Retinal pigment epithelial cell (primary cell): ENCODE measurements at regions not wholly inside any gene's neighbourhood (a gene's known extent, or its start where the extent isn't known, plus 50 kb on each side); places are given as distances from the start of the nearest gene placed in this dataset.
A peak's percentile ranks its signal among the peaks of the same experiment; 100 is the strongest.
"Not testable (repeated sequence)": the region's sequence is repeated elsewhere in the genome, so short reads cannot be mapped to it uniquely, and the experiment has no call there.

ENCODE experiments used
- DNase-seq: peaks from one replicate; pipeline ENCODE4 v3.0.0-alpha.2; 2010; ENCODE audit warnings: low read depth
- H3K4me3 ChIP-seq: 2 replicates; pipeline ENCODE4 v1.5.1; 2011; ENCODE audit warnings: mild to moderate bottlenecking, low read length, control low read depth, moderate library complexity
- CTCF ChIP-seq: conservative IDR thresholded peaks from 2 replicates; pipeline ENCODE4 v1.5.1; 2011; ENCODE audit warnings: low read depth, low read length, control low read depth, inconsistent platforms

DNA sequence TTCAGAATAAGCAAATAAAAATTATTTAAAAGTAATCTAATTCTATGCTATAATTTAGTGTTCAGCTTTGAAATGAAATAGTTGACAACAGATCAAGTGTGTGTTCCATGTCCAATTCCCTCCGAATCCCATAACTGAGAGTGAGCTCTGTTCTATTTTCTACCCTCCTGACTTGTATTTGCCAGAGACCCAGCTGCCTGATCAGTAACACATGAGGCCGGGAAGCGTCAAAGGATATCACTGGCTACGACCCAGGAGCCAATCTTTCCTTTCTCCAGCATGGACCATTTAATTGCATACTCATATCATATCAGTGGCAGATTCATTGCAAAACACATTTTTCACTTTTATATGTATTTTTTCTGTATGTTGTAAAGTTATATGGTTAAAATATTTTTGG lies 108.8 kb upstream of the TSPAN8 start:
- no peak for DNase-seq
- no peak overlapping the region for H3K4me3 ChIP-seq
- no peak for TF ChIP-seq CTCF

DNA sequence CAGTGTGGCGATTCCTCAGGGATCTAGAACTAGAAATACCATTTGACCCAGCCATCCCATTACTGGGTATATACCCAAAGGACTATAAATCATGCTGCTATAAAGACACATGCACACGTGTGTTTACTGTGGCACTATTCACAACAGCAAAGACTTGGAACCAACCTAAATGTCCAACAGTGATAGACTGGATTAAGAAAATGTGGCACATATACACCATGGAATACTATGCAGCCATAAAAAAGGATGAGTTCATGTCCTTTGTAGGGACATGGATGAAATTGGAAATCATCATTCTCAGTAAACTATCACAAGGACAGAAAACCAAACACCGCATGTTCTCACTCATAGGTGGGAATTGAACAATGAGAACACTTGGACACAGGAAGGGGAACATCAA lies 107.9 kb upstream of the TSPAN8 start:
- DNase-seq, H3K4me3 ChIP-seq: not testable (repeated sequence)

GRCh38 chr12:71262466-71262865 lies 104.7 kb upstream of the TSPAN8 start:
- H3K4me3 ChIP-seq, result no peak overlapping the region
- no peak for DNase-seq
- TF ChIP-seq CTCF, result no peak

DNA sequence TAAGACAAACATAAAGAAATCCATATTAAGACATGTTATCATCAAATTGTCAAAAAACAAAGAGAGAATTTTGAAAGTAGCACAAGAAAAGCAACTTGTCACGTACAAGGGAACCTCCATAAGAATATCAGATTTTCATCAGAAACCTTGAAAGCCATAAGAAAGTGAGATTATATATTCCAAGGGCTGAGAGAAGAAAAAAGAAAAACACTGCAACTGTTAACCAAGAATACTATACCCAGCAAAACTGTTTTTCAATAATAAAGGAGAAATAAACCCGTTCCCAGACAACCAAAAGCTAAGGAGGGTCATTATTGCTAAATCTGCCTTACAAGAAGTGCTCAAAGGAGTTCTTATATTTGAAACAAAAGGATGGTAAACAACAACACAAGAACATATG lies 94.7 kb upstream of the TSPAN8 start:
- no peak for DNase-seq
- no peak for TF ChIP-seq CTCF
- no peak overlapping the region for H3K4me3 ChIP-seq

DNA sequence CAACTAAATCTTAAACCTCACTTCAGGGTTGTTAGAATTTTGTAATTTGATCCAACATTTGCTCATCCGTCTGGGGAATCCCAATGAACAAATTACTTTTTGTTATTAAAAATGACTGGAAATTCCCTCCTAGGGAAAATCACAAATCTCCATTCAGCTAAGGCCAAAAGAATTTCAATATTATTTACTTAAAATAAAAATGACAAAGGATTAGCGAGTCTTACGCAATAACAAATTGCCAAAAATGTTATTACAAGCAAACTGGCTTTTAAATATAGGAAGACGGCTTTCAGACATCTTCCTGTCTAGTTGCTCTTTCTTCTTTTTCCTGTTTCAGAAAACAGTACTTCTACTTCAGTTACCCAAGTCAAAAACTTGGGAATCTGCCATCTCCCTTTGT lies 92.4 kb upstream of the TSPAN8 start:
- no peak for TF ChIP-seq CTCF
- H3K4me3 ChIP-seq, result no peak overlapping the region

GRCh38 chr12:71243370-71243769 lies 85.6 kb upstream of the TSPAN8 start:
- H3K4me3 ChIP-seq, result no peak overlapping the region
- no peak for TF ChIP-seq CTCF
- DNase-seq, result no peak

More for the DNA sequence above, 92.4 kb upstream of the TSPAN8 start:
- no peak for DNase-seq

DNA sequence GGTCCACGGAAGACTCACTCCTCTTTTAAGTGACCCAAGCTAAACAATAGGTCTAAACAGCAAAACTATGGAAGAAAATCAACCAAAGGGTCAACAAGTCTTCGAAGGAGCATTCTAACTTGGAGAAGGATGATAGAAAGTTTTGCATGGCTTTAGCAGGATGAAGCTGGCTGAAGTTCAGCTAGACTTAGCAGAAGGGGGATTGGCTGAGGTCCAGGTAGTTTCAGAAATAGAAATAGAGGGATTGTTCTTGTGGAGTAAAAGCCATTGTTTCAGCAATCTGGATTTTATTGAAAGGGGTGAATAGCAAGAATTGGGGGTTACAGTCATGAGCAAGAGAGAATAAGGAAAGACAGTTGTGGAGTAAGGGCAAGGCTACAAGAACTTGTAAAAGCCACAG lies 84.7 kb upstream of the TSPAN8 start:
- H3K4me3 ChIP-seq, result no peak overlapping the region
- no peak for TF ChIP-seq CTCF
- DNase-seq, result peak; percentile 31

DNA sequence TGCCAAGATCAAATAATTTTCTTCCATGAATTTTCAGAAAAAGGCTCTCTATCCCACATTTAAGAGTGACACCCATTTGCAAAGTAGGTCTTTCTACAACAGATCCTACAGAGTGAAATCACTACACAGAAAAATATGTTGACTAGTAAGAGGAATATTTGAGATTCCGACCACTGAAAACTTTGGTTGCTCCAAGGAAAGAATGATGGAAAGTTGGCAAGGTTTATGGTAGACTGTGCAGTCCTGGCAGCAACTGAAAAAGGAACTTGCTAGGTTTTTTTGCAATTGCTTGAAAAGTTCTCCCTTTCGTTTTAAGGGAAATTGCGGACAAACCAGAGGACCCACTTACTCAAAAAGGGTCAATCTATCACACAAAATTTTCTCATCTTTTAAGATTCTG lies 83.1 kb upstream of the TSPAN8 start:
- no peak for TF ChIP-seq CTCF
- H3K4me3 ChIP-seq, result no peak overlapping the region
- DNase-seq, result no peak
